HEK293 (cell line): ENCODE measurements at regions not wholly inside any gene's neighbourhood (a gene's known extent, or its start where the extent isn't known, plus 50 kb on each side); places are given as distances from the start of the nearest gene placed in this dataset.

Experiments used
- CTCF ChIA-PET: fragments of 350-600 bp; formaldehyde crosslinking; extraction: SDS; loops from one replicate; lab custom pipeline; 2021; ENCODE audit warnings: antibody characterized with exemption; lab: Yijun Ruan, JAX
- POLR2A ChIA-PET: fragments of 300-600 bp; formaldehyde crosslinking; extraction: SDS; loops from one replicate; lab custom pipeline; 2020; ENCODE audit warnings: antibody characterized with exemption, inconsistent platforms; lab: Yijun Ruan, JAX
- H3K27ac ChIP-seq: fragments of 200-500 bp; sonication (Bioruptor generic); 2 replicates; pipeline ENCODE4 v1.5.1; 2014; ENCODE audit warnings: low read depth, low read length, control low read depth, inconsistent platforms; ENCODE audit errors: extremely low read depth
- H3K36me3 ChIP-seq, 2 experiments: fragments of 200-500 bp in 1 of 2; sonication (Bioruptor generic) in 1 of 2; 1 replicate in 1 of 2; 2 replicates in 1 of 2; pipeline ENCODE4 v1.5.1; 2014 to 2017; ENCODE audit warnings: inconsistent platforms in 2 of 2, low read length in 2 of 2; ENCODE audit not compliant: control insufficient read depth in 2 of 2, insufficient read depth in 1 of 2
- H3K4me1 ChIP-seq: fragments of 200-500 bp; sonication (Bioruptor generic); 2 replicates; pipeline ENCODE4 v1.5.1; 2014; ENCODE audit warnings: mild to moderate bottlenecking, low read length, inconsistent platforms; ENCODE audit not compliant: control insufficient read depth, insufficient read depth
- H3K4me3 ChIP-seq: 2 replicates; pipeline ENCODE4 v1.5.1; 2011; ENCODE audit warnings: low read depth, mild to moderate bottlenecking, control low read depth, low read length, moderate library complexity
- H3K9me3 ChIP-seq: fragments of 200-500 bp; sonication (Bioruptor generic); 2 replicates; pipeline ENCODE4 v1.5.1; 2014; ENCODE audit warnings: low read depth, low read length, inconsistent platforms; ENCODE audit not compliant: control insufficient read depth, insufficient read depth
- GLI2 ChIP-seq: fragments of 450-650 bp; formaldehyde crosslinking; IDR thresholded peaks from 2 replicates; pipeline ENCODE4; 2017; ENCODE audit warnings: missing biosample characterization, missing genetic modification characterization, low read depth, borderline replicate concordance
- GLIS1 ChIP-seq: fragments of 450-650 bp; formaldehyde crosslinking; IDR thresholded peaks from 2 replicates; pipeline ENCODE4 v1.5.1; 2016; ENCODE audit warnings: missing biosample characterization, missing genetic modification characterization
- HIC1 ChIP-seq: fragments of 450-650 bp; formaldehyde crosslinking; IDR thresholded peaks from 2 replicates; pipeline ENCODE4 v1.5.1; 2016; ENCODE audit warnings: missing biosample characterization, missing genetic modification characterization
- SP3 ChIP-seq: fragments of 450-650 bp; formaldehyde crosslinking; IDR thresholded peaks from 2 replicates; pipeline ENCODE4 v1.5.1; 2016; ENCODE audit warnings: missing biosample characterization, missing genetic modification characterization
- TRIM28 ChIP-seq: IDR thresholded peaks from 2 replicates; pipeline ENCODE4 v1.6.1; 2011; ENCODE audit warnings: low read length, control low read depth, borderline replicate concordance
- TSHZ1 ChIP-seq: fragments of 450-650 bp; formaldehyde crosslinking; IDR thresholded peaks from 2 replicates; pipeline ENCODE4 v1.5.1; 2016; ENCODE audit warnings: missing biosample characterization, missing genetic modification characterization, borderline replicate concordance
- ZBTB48 ChIP-seq: fragments of 450-650 bp; formaldehyde crosslinking; IDR thresholded peaks from 2 replicates; pipeline ENCODE4 v1.5.1; 2016; ENCODE audit warnings: missing biosample characterization, missing genetic modification characterization
- ZBTB49 ChIP-seq: fragments of 450-650 bp; formaldehyde crosslinking; IDR thresholded peaks from 2 replicates; pipeline ENCODE4 v1.5.1; 2016; ENCODE audit warnings: missing biosample characterization, missing genetic modification characterization, low read depth
- ZFHX2 ChIP-seq: fragments of 450-650 bp; formaldehyde crosslinking; conservative IDR thresholded peaks from 2 replicates; pipeline ENCODE4 v1.5.1; 2016; ENCODE audit warnings: missing biosample characterization, missing genetic modification characterization
- ZFP37 ChIP-seq: fragments of 450-650 bp; formaldehyde crosslinking; IDR thresholded peaks from 2 replicates; pipeline ENCODE4 v1.5.1; 2016; ENCODE audit warnings: missing biosample characterization, missing genetic modification characterization
- ZNF16 ChIP-seq: fragments of 450-650 bp; formaldehyde crosslinking; IDR thresholded peaks from 2 replicates; pipeline ENCODE4 v1.5.1; 2016; ENCODE audit warnings: low read depth, missing biosample characterization, missing genetic modification characterization
- ZNF174 ChIP-seq: fragments of 450-650 bp; formaldehyde crosslinking; IDR thresholded peaks from 2 replicates; pipeline ENCODE4 v1.5.0; 2017; ENCODE audit warnings: missing biosample characterization, mild to moderate bottlenecking, missing genetic modification characterization
- ZNF202 ChIP-seq: fragments of 450-650 bp; formaldehyde crosslinking; IDR thresholded peaks from 2 replicates; pipeline ENCODE4 v1.5.1; 2016; ENCODE audit warnings: missing biosample characterization, missing genetic modification characterization, borderline replicate concordance
- ZNF26 ChIP-seq: fragments of 450-650 bp; formaldehyde crosslinking; IDR thresholded peaks from 2 replicates; pipeline ENCODE4 v1.5.1; 2016; ENCODE audit warnings: missing biosample characterization, missing genetic modification characterization
- ZNF280C ChIP-seq: fragments of 450-650 bp; formaldehyde crosslinking; IDR thresholded peaks from 2 replicates; pipeline ENCODE4 v1.5.1; 2016; ENCODE audit warnings: missing biosample characterization, missing genetic modification characterization
- ZNF391 ChIP-seq: fragments of 450-650 bp; formaldehyde crosslinking; IDR thresholded peaks from 2 replicates; pipeline ENCODE4 v1.5.1; 2016; ENCODE audit warnings: low read depth, missing biosample characterization, missing genetic modification characterization, borderline replicate concordance
- ZNF645 ChIP-seq: fragments of 450-650 bp; formaldehyde crosslinking; IDR thresholded peaks from 2 replicates; pipeline ENCODE4; 2016; ENCODE audit warnings: missing biosample characterization, missing genetic modification characterization
- ZNF692 ChIP-seq: fragments of 450-650 bp; formaldehyde crosslinking; IDR thresholded peaks from 2 replicates; pipeline ENCODE4 v1.5.1; 2016; ENCODE audit warnings: missing biosample characterization, missing genetic modification characterization
- ZNF707 ChIP-seq: fragments of 450-650 bp; formaldehyde crosslinking; IDR thresholded peaks from 2 replicates; pipeline ENCODE4 v1.5.1; 2016; ENCODE audit warnings: missing biosample characterization, missing genetic modification characterization
- ZNF837 ChIP-seq: fragments of 450-650 bp; formaldehyde crosslinking; IDR thresholded peaks from 2 replicates; pipeline ENCODE4 v1.5.1; 2016; ENCODE audit warnings: missing biosample characterization, missing genetic modification characterization

- H3K27ac ChIP-seq = no peak overlapping the region
- H3K4me1 ChIP-seq = no peaks in the 10 kb centered on the region
- ChIA-PET POLR2A (no interaction called here), CTCF (no interaction called here)
- no peaks in the 10 kb centered on the region for H3K36me3 ChIP-seq
- no peaks in the 10 kb centered on the region for H3K9me3 ChIP-seq
- no peak for TF ChIP-seq ZNF202 (tag by site-specific recombination)
- no peak for TF ChIP-seq GLI2 (tag by site-specific recombination)
- no peak for TF ChIP-seq ZNF837 (tag by site-specific recombination)
- no peak for TF ChIP-seq ZBTB48 (tag by site-specific recombination)
- TF ChIP-seq ZNF16 (tag by site-specific recombination) = no peak
- TF ChIP-seq ZFHX2 (tag by site-specific recombination) = no peak
- TF ChIP-seq ZNF174 (tag by site-specific recombination) = no peak
- no peak for TF ChIP-seq SP3 (tag by site-specific recombination)
- no peak for TF ChIP-seq TSHZ1 (tag by site-specific recombination)
- no peak for TF ChIP-seq ZFP37 (tag by site-specific recombination)
- TF ChIP-seq ZNF391 (tag by site-specific recombination) = no peak
- no peak for TF ChIP-seq GLIS1
- no peak for TF ChIP-seq ZNF707 (tag by site-specific recombination)
- TF ChIP-seq ZBTB49 (tag by site-specific recombination) = no peak
- no peak for TF ChIP-seq ZNF26 (tag by site-specific recombination)
- no peak for TF ChIP-seq ZNF645 (tag by site-specific recombination)
- no peak overlapping the region for H3K4me3 ChIP-seq
Observed at GRCh38 chr2:103365071-103365470, 603.2 kb downstream of the TMEM182 start.

- H3K4me1 ChIP-seq = no peaks in the 10 kb centered on the region
- ChIA-PET POLR2A (no interaction called here), CTCF (no interaction called here)
- no peak overlapping the region for H3K4me3 ChIP-seq
- H3K9me3 ChIP-seq = no peaks in the 10 kb centered on the region
- no peaks in the 10 kb centered on the region for H3K36me3 ChIP-seq
- H3K27ac ChIP-seq = no peak overlapping the region
- TF ChIP-seq ZNF280C (tag by site-specific recombination) = no peak
- no peak for TF ChIP-seq HIC1 (tag by site-specific recombination)
- no peak for TF ChIP-seq ZNF707 (tag by site-specific recombination)
- TF ChIP-seq ZNF692 = no peak
- no peak for TF ChIP-seq TRIM28
- no peak for TF ChIP-seq ZNF202 (tag by site-specific recombination)
Observed at GRCh38 chr2:103367877-103368276, 606.0 kb downstream of the TMEM182 start.
